ENCODE measurements at regions not wholly inside any gene's neighbourhood (a gene's known extent, or its start where the extent isn't known, plus 50 kb on each side); places are given as distances from the start of the nearest gene placed in this dataset.
A peak's percentile ranks its signal among the peaks of the same experiment; 100 is the strongest.

- peak overlapping the region; percentile 15 for H3K4ac ChIP-seq (replicated peaks; ENCODE audit: insufficient read length, low read depth, low read length)
- ChIA-PET CTCF (ENCODE audit: partially characterized antibody) (interaction anchor here (0.7 to 3.6 kb wide), 5 partner anchors 36 to 677 kb away, joined by 3 to 11 read pairs (median 4); no protein-coding TSS in a partner anchor), POLR2A (ENCODE audit: partially characterized antibody) (no interaction called here)
- no peak overlapping the region for H4K91ac ChIP-seq (replicated peaks; ENCODE audit: insufficient read length, low read length)
- H3K4me3 ChIP-seq (ENCODE audit: extremely low read depth in 1 of 4, insufficient read depth in 2 of 4, low read depth in 3 of 4, low read length in 4 of 4), result no peak overlapping the region
- no peaks in the 10 kb centered on the region for H4K20me1 ChIP-seq (replicated peaks in 1 of 2; ENCODE audit: control insufficient read depth in 1 of 2, insufficient read depth in 2 of 2, low read length in 2 of 2)
- H3K23ac ChIP-seq (ENCODE audit: insufficient read length), result no peak overlapping the region
- no peaks in the 10 kb centered on the region; the same call in 1 of the 2 replicates for H3K23me2 ChIP-seq (ENCODE audit: low read depth, low read length)
- H3K27ac ChIP-seq (ENCODE audit: low read depth, low read length), result no peak overlapping the region
- no peak overlapping the region for H3K9ac ChIP-seq (replicated peaks in 1 of 4; ENCODE audit: extremely low read depth in 1 of 4, low read depth in 3 of 4, low read length in 3 of 4)
- H2BK15ac ChIP-seq (ENCODE audit: low read length), result peak overlapping the region; percentile 65
- peak overlapping the region; percentile 27; the same call in 1 of the 2 replicates for H2BK12ac ChIP-seq (ENCODE audit: low read depth, low read length)
- H3K14ac ChIP-seq (ENCODE audit: insufficient read length), result no peak overlapping the region
- peak overlapping the region in 1 of 2 experiments; percentile 40; a peak in 1 of 4 replicates for H3K4me2 ChIP-seq (ENCODE audit: insufficient read depth in 1 of 2, low read depth in 2 of 2, low read length in 2 of 2)
- H3K56ac ChIP-seq (replicated peaks; ENCODE audit: insufficient read length, low read depth, low read length), result no peak overlapping the region
- TF ChIP-seq TBP (IDR thresholded peaks at IDR 0.05; ENCODE audit: low read depth, low read length), result no peak
- no peak for TF ChIP-seq SIRT6 (IDR thresholded peaks at IDR 0.05; ENCODE audit: low read length)
- no peak for TF ChIP-seq CREB1 (IDR thresholded peaks at IDR 0.05)
- no peak for TF ChIP-seq SP2 (IDR thresholded peaks at IDR 0.05; ENCODE audit: low read length)
- TF ChIP-seq POU5F1 (IDR thresholded peaks at IDR 0.05; ENCODE audit: low read depth, low read length), result no peak
- no peak overlapping the region for H4K8ac ChIP-seq (ENCODE audit: extremely low read depth, insufficient read depth, low read length)
- H4K5ac ChIP-seq (ENCODE audit: insufficient read length, low read depth, low read length), result no peak overlapping the region
- 0 out of 2 replicates have a peak overlapping the region, but pooled peaks have one; percentile 69 for H2AK5ac ChIP-seq (ENCODE audit: low read depth, low read length)
- FAIRE-seq (no peak), DNase-seq (ENCODE audit: low read depth in 1 of 2, low spot score in 2 of 2) (no peak)
- H2BK120ac ChIP-seq (replicated peaks; ENCODE audit: low read depth, low read length), result peak overlapping the region; percentile 18
- H3K79me2 ChIP-seq (ENCODE audit: control insufficient read depth in 1 of 2, insufficient read depth in 2 of 2, low read length in 2 of 2), result no peaks in the 10 kb centered on the region
- H3K18ac ChIP-seq (ENCODE audit: extremely low read depth, low read length), result 0 out of 2 replicates have a peak overlapping the region, but pooled peaks have one; percentile 5
- H3K4me1 ChIP-seq (replicated peaks in 1 of 4; ENCODE audit: control insufficient read depth in 3 of 4, insufficient read depth in 4 of 4, low read length in 3 of 4), result peaks cover 0 to 9% (median 5%) of the 10 kb centered on the region in 4 experiments; a peak in 4 of 7 replicates
- H2AFZ ChIP-seq (ENCODE audit: low read length), result no peak overlapping the region
- H3K9me3 ChIP-seq (ENCODE audit: insufficient read depth in 2 of 2, low read depth in 1 of 2, low read length in 1 of 2), result no peaks in the 10 kb centered on the region
- peak overlapping the region; percentile 4; the same call in 1 of the 2 replicates for H2BK5ac ChIP-seq (ENCODE audit: low read depth, low read length)
- no peaks in the 10 kb centered on the region for H3K36me3 ChIP-seq (ENCODE audit: control insufficient read depth in 2 of 4, insufficient read depth in 4 of 4, low read length in 3 of 4)
- no peaks in the 10 kb centered on the region for H3K27me3 ChIP-seq (replicated peaks in 1 of 4; ENCODE audit: control insufficient read depth in 3 of 4, extremely low read depth in 1 of 4, insufficient read depth in 3 of 4, low read length in 3 of 4)
- peak overlapping the region; percentile 75; the same call in 1 of the 2 replicates for H2BK20ac ChIP-seq (ENCODE audit: low read length)
- H3K79me1 ChIP-seq (ENCODE audit: low read depth, low read length), result no peaks in the 10 kb centered on the region
These were observed 73.7 kb upstream of the TSC22D1 start for GRCh38 chr13:44649834-44650233.
